Neural progenitor cell (in vitro differentiated cells): ENCODE measurements at regions not wholly inside any gene's neighbourhood (a gene's known extent, or its start where the extent isn't known, plus 50 kb on each side); places are given as distances from the start of the nearest gene placed in this dataset.

Experiments
- DNase-seq: peaks from one replicate; pipeline ENCODE4 v3.0.0-alpha.2; 2016; ENCODE audit warnings: low spot score
- H2AFZ ChIP-seq: fragments of 200-600 bp; sonication (generic); replicated peaks from 2 replicates; pipeline ENCODE4 v1.6.1; 2016; ENCODE audit warnings: antibody characterized with exemption
- H3F3A ChIP-seq: fragments of 200-600 bp; sonication (generic); 2 replicates; pipeline ENCODE4 v1.6.1; 2016; ENCODE audit warnings: antibody characterized with exemption, low read depth
- H3K27ac ChIP-seq: fragments of 200-600 bp; sonication (generic); 2 replicates; pipeline ENCODE4 v1.5.1; 2016; ENCODE audit warnings: mild to moderate bottlenecking
- H3K27me3 ChIP-seq: fragments of 200-600 bp; sonication (generic); 2 replicates; pipeline ENCODE4 v1.6.1; 2016; ENCODE audit warnings: mild to moderate bottlenecking, moderate library complexity
- H3K36me3 ChIP-seq: fragments of 200-600 bp; sonication (generic); 2 replicates; pipeline ENCODE4 v1.5.1; 2016
- H3K4me1 ChIP-seq: fragments of 200-600 bp; sonication (generic); 2 replicates; pipeline ENCODE4 v1.6.1; 2016; ENCODE audit warnings: mixed run types
- H3K4me2 ChIP-seq: fragments of 200-600 bp; sonication (generic); 2 replicates; pipeline ENCODE4 v1.6.1; 2016
- H3K4me3 ChIP-seq: fragments of 200-600 bp; sonication (generic); 2 replicates; pipeline ENCODE4 v1.5.1; 2016
- H3K79me2 ChIP-seq: fragments of 200-600 bp; sonication (generic); 2 replicates; pipeline ENCODE4 v1.6.1; 2016; ENCODE audit warnings: low read depth
- H3K9ac ChIP-seq: fragments of 200-600 bp; sonication (generic); 2 replicates; pipeline ENCODE4 v1.6.1; 2016
- H3K9me3 ChIP-seq: fragments of 200-600 bp; sonication (generic); 2 replicates; pipeline ENCODE4 v1.5.1; 2016; ENCODE audit warnings: low read depth
- H4K20me1 ChIP-seq: fragments of 200-600 bp; sonication (generic); 2 replicates; pipeline ENCODE4 v1.6.1; 2016; ENCODE audit warnings: low read depth
- H3K27ac Mint-ChIP-seq: 3 replicates; pipeline ENCODE4 v1.8.0; 2021; ENCODE audit warnings: mixed read lengths
- H3K27me3 Mint-ChIP-seq: 2 replicates; pipeline ENCODE4 v1.8.0; 2022; ENCODE audit warnings: low read depth, mild to moderate bottlenecking, inconsistent platforms, moderate library complexity, mixed read lengths; ENCODE audit not compliant: insufficient read depth
- H3K36me3 Mint-ChIP-seq: 3 replicates; pipeline ENCODE4 v1.8.0; 2021; ENCODE audit warnings: mixed read lengths
- H3K4me1 Mint-ChIP-seq: 3 replicates; pipeline ENCODE4 v1.8.0; 2021; ENCODE audit warnings: mixed read lengths
- H3K4me3 Mint-ChIP-seq: 3 replicates; pipeline ENCODE4 v1.8.0; 2021; ENCODE audit warnings: mild to moderate bottlenecking, moderate library complexity, mixed read lengths
- H3K9me3 Mint-ChIP-seq: 3 replicates; pipeline ENCODE4 v1.8.0; 2020; ENCODE audit warnings: mixed read lengths
- CTCF ChIP-seq: fragments of 200-600 bp; sonication (generic); IDR thresholded peaks from 2 replicates; pipeline ENCODE4 v1.5.1; 2017; ENCODE audit warnings: antibody characterized with exemption, mild to moderate bottlenecking
- EZH2 ChIP-seq: fragments of 200-600 bp; sonication (generic); IDR thresholded peaks from 2 replicates; pipeline ENCODE4 v1.6.1; 2017; ENCODE audit warnings: antibody characterized with exemption, mild to moderate bottlenecking, moderate library complexity
- EZH2phosphoT487 ChIP-seq: fragments of 200-600 bp; sonication (generic); IDR thresholded peaks from 2 replicates; pipeline ENCODE4 v1.6.1; 2017; ENCODE audit warnings: antibody characterized with exemption

- Histone ChIP-seq H3K4me2 (no peak overlapping the region), H4K20me1 (no peaks in the 10 kb centered on the region), H3K27ac (no peak overlapping the region), H3F3A (no peaks in the 10 kb centered on the region), H3K4me1 (no peaks in the 10 kb centered on the region), H3K36me3 (no peaks in the 10 kb centered on the region), H3K9ac (no peak overlapping the region), H3K79me2 (no peaks in the 10 kb centered on the region), H3K27me3 (no peaks in the 10 kb centered on the region), H2AFZ (no peak overlapping the region), H3K9me3 (no peaks in the 10 kb centered on the region), H3K4me3 (no peak overlapping the region)
- Mint-ChIP-seq H3K4me1 (peaks cover 34% of the 10 kb centered on the region), H3K9me3 (peaks cover 5% of the 10 kb centered on the region), H3K36me3 (peaks cover 11% of the 10 kb centered on the region), H3K4me3 (no peak overlapping the region), H3K27me3 (peaks cover 3% of the 10 kb centered on the region), H3K27ac (no peak overlapping the region)
- DNase-seq, result no peak
- no peak for TF ChIP-seq EZH2phosphoT487
- no peak for TF ChIP-seq EZH2
- no peak for TF ChIP-seq CTCF
Observed at GRCh38 chr5:167585184-167585583, 706.3 kb upstream of the WWC1 start.

GRCh38 chr5:167587772-167588437, 703.5 kb upstream of the WWC1 start:
- peaks cover 25% of the 10 kb centered on the region for H3K4me1 Mint-ChIP-seq
- H3K36me3 Mint-ChIP-seq, result peaks cover 13% of the 10 kb centered on the region
- H3K4me3 ChIP-seq, result no peak overlapping the region
- peak; percentile 75 for DNase-seq
- H3K4me1 ChIP-seq, result no peaks in the 10 kb centered on the region
- no peaks in the 10 kb centered on the region for H3K79me2 ChIP-seq
- TF ChIP-seq EZH2phosphoT487, result no peak
- TF ChIP-seq CTCF, result peak; percentile 72
- H3K9me3 Mint-ChIP-seq, result peaks cover 5% of the 10 kb centered on the region
- no peak overlapping the region for H2AFZ ChIP-seq
- H3K36me3 ChIP-seq, result no peaks in the 10 kb centered on the region
- no peaks in the 10 kb centered on the region for H3K27me3 ChIP-seq
- peaks cover 3% of the 10 kb centered on the region for H3K27me3 Mint-ChIP-seq
- no peak overlapping the region for H3K4me2 ChIP-seq
- no peak overlapping the region for H3K9ac ChIP-seq
- no peaks in the 10 kb centered on the region for H3K9me3 ChIP-seq
- H3K27ac Mint-ChIP-seq, result peak overlapping the region; percentile 73
- no peaks in the 10 kb centered on the region for H4K20me1 ChIP-seq
- no peak overlapping the region for H3K27ac ChIP-seq
- H3K4me3 Mint-ChIP-seq, result peak overlapping the region; percentile 26
- H3F3A ChIP-seq, result no peaks in the 10 kb centered on the region

GRCh38 chr5:167592114-167592513, 699.3 kb upstream of the WWC1 start:
- no peaks in the 10 kb centered on the region for H3K9me3 Mint-ChIP-seq
- H3K27me3 Mint-ChIP-seq, result no peaks in the 10 kb centered on the region
- H3K79me2 ChIP-seq, result no peaks in the 10 kb centered on the region
- no peak for DNase-seq
- H3K4me1 ChIP-seq, result no peaks in the 10 kb centered on the region
- H3F3A ChIP-seq, result no peaks in the 10 kb centered on the region
- TF ChIP-seq CTCF, result no peak
- TF ChIP-seq EZH2phosphoT487, result no peak
- no peak for TF ChIP-seq EZH2
- no peaks in the 10 kb centered on the region for H4K20me1 ChIP-seq
- H3K27me3 ChIP-seq, result no peaks in the 10 kb centered on the region
- H2AFZ ChIP-seq, result no peak overlapping the region
- no peak overlapping the region for H3K27ac ChIP-seq
- H3K9ac ChIP-seq, result no peak overlapping the region
- peaks cover 11% of the 10 kb centered on the region for H3K36me3 Mint-ChIP-seq
- H3K4me3 ChIP-seq, result no peak overlapping the region
- no peak overlapping the region for H3K4me2 ChIP-seq
- peaks cover 11% of the 10 kb centered on the region for H3K4me1 Mint-ChIP-seq
- H3K36me3 ChIP-seq, result no peaks in the 10 kb centered on the region
- no peak overlapping the region for H3K27ac Mint-ChIP-seq
- no peak overlapping the region for H3K4me3 Mint-ChIP-seq
- no peaks in the 10 kb centered on the region for H3K9me3 ChIP-seq
